Esophagus (tissue), 2 donors: ENCODE measurements at regions not wholly inside any gene's neighbourhood (a gene's known extent, or its start where the extent isn't known, plus 50 kb on each side); places are given as distances from the start of the nearest gene placed in this dataset.

ENCODE experiments used
- H3K27ac ChIP-seq, 2 donors: one replicate each; pipeline ENCODE4 v1.5.1; 2013; ENCODE audit warnings: low read depth in 2 of 2, mild to moderate bottlenecking in 2 of 2, inconsistent platforms in 1 of 2, low read length in 1 of 2, moderate library complexity in 1 of 2
- H3K27me3 ChIP-seq, 2 donors: one replicate each; pipeline ENCODE4 v1.6.1; 2013; ENCODE audit warnings: low read length in 2 of 2, control low read depth in 1 of 2, mild to moderate bottlenecking in 1 of 2; ENCODE audit not compliant: insufficient read depth in 2 of 2, control insufficient read depth in 1 of 2
- H3K36me3 ChIP-seq, 2 donors: one replicate each; pipeline ENCODE4 v1.6.1; 2013; ENCODE audit warnings: low read length in 1 of 2; ENCODE audit not compliant: control insufficient read depth in 2 of 2, insufficient read depth in 2 of 2
- H3K4me1 ChIP-seq, 2 donors: one replicate each; pipeline ENCODE4 v1.6.1; 2013; ENCODE audit warnings: low read length in 1 of 2; ENCODE audit not compliant: control insufficient read depth in 2 of 2, insufficient read depth in 2 of 2
- H3K4me3 ChIP-seq, 2 donors: one replicate each; pipeline ENCODE4 v1.5.1; 2013; ENCODE audit warnings: low read length in 2 of 2, mild to moderate bottlenecking in 2 of 2, low read depth in 1 of 2, moderate library complexity in 1 of 2
- H3K9me3 ChIP-seq, 2 donors: one replicate each; pipeline ENCODE4 v1.6.1; 2013; ENCODE audit warnings: mild to moderate bottlenecking in 2 of 2, low read depth in 1 of 2, low read length in 1 of 2, moderate library complexity in 1 of 2; ENCODE audit not compliant: control insufficient read depth in 2 of 2, insufficient read depth in 1 of 2
- WGBS, 2 donors: extraction: QIAGEN DNeasy Blood & Tissue Kit; methylation state at CpG; one replicate each; pipeline ENCODE4 v1.1.7; 2013; 5-methylcytosine and 5-hydroxymethylcytosine counted together
- donor health status: healthy with polysubstance abuse.
- donor health status: Bipolar disorder and iron deficiency.

- Histone ChIP-seq H3K27ac (no peak overlapping the region), H3K4me3 (no peak overlapping the region), H3K36me3 (no peaks in the 10 kb centered on the region), H3K27me3 (no peaks in the 10 kb centered on the region), H3K9me3 (no peaks in the 10 kb centered on the region), H3K4me1 (no peaks in the 10 kb centered on the region)
These were observed 601.2 kb upstream of the GNPDA2 start for GRCh38 chr4:45327544-45327943.

- no peaks in the 10 kb centered on the region for H3K27me3 ChIP-seq
These were observed 598.4 kb upstream of the GNPDA2 start for GRCh38 chr4:45324455-45325417.

GRCh38 chr4:45323453-45324058, 597.2 kb upstream of the GNPDA2 start:
- Histone ChIP-seq H3K9me3 (no peaks in the 10 kb centered on the region), H3K4me1 (no peaks in the 10 kb centered on the region), H3K4me3 (no peak overlapping the region), H3K36me3 (no peaks in the 10 kb centered on the region), H3K27me3 (no peaks in the 10 kb centered on the region), H3K27ac (no peak overlapping the region)
- WGBS, 2 donors = 73 to 78% methylated on average over 2 of the region's 2 CpGs

More at GRCh38 chr4:45324455-45325417, 598.4 kb upstream of the GNPDA2 start:
- Histone ChIP-seq H3K36me3 (no peaks in the 10 kb centered on the region), H3K27ac (no peak overlapping the region), H3K4me1 (no peaks in the 10 kb centered on the region), H3K9me3 (no peaks in the 10 kb centered on the region), H3K4me3 (no peak overlapping the region)
- 75 to 78% methylated on average over 6 of the region's 6 CpGs for WGBS, 2 donors

GRCh38 chr4:45317739-45318138, 591.4 kb upstream of the GNPDA2 start:
- no peaks in the 10 kb centered on the region for H3K9me3 ChIP-seq
- no peaks in the 10 kb centered on the region for H3K27me3 ChIP-seq
- no peaks in the 10 kb centered on the region for H3K4me1 ChIP-seq
- H3K36me3 ChIP-seq = no peaks in the 10 kb centered on the region
- no peak overlapping the region for H3K27ac ChIP-seq
- 57 to 65% methylated on average over 1 of the region's 1 CpG for WGBS, 2 donors
- no peak overlapping the region for H3K4me3 ChIP-seq

GRCh38 chr4:45317276-45317675, 590.9 kb upstream of the GNPDA2 start:
- Histone ChIP-seq H3K27ac (no peak overlapping the region), H3K9me3 (no peaks in the 10 kb centered on the region), H3K36me3 (no peaks in the 10 kb centered on the region), H3K27me3 (no peaks in the 10 kb centered on the region), H3K4me1 (no peaks in the 10 kb centered on the region), H3K4me3 (no peak overlapping the region)
- WGBS, 2 donors = 59 to 77% methylated on average over 2 of the region's 2 CpGs

- Histone ChIP-seq H3K36me3 (no peaks in the 10 kb centered on the region), H3K4me3 (no peak overlapping the region), H3K4me1 (no peaks in the 10 kb centered on the region), H3K9me3 (no peaks in the 10 kb centered on the region), H3K27me3 (no peaks in the 10 kb centered on the region), H3K27ac (no peak overlapping the region)
- WGBS, 2 donors = 90 to 92% methylated on average over 2 of the region's 2 CpGs
These were observed 589.9 kb upstream of the GNPDA2 start for GRCh38 chr4:45316257-45316656.

- 79 to 83% methylated on average over 1 of the region's 1 CpG for WGBS, 2 donors
- H3K27ac ChIP-seq = no peak overlapping the region
- H3K27me3 ChIP-seq = no peaks in the 10 kb centered on the region
- H3K4me1 ChIP-seq = no peaks in the 10 kb centered on the region
- H3K36me3 ChIP-seq = no peaks in the 10 kb centered on the region
- no peaks in the 10 kb centered on the region for H3K9me3 ChIP-seq
- no peak overlapping the region for H3K4me3 ChIP-seq
These were observed 576.5 kb upstream of the GNPDA2 start for GRCh38 chr4:45302828-45303227.

GRCh38 chr4:45294464-45294863, 568.1 kb upstream of the GNPDA2 start:
- Histone ChIP-seq H3K36me3 (no peaks in the 10 kb centered on the region), H3K4me1 (no peaks in the 10 kb centered on the region), H3K4me3 (no peak overlapping the region), H3K27me3 (no peaks in the 10 kb centered on the region), H3K27ac (no peak overlapping the region), H3K9me3 (peaks cover 0 to 4% of the 10 kb centered on the region in 2 donors)
- WGBS, 2 donors = 14 to 20% methylated on average over 1 of the region's 1 CpG

- no peaks in the 10 kb centered on the region for H3K36me3 ChIP-seq
- no peaks in the 10 kb centered on the region for H3K27me3 ChIP-seq
- WGBS, 2 donors = 81 to 86% methylated on average over 6 of the region's 6 CpGs
- H3K4me1 ChIP-seq = no peaks in the 10 kb centered on the region
- H3K9me3 ChIP-seq = peaks cover 0 to 4% of the 10 kb centered on the region in 2 donors
- H3K4me3 ChIP-seq = no peak overlapping the region
- H3K27ac ChIP-seq = no peak overlapping the region
These were observed 567.0 kb upstream of the GNPDA2 start for GRCh38 chr4:45293335-45293734.
